HepG2 (cell line): ENCODE measurements at regions not wholly inside any gene's neighbourhood (a gene's known extent, or its start where the extent isn't known, plus 50 kb on each side); places are given as distances from the start of the nearest gene placed in this dataset.

Source experiments
- BHLHE40 ChIP-seq: IDR thresholded peaks from 2 replicates; pipeline ENCODE4 v1.6.1; 2011; ENCODE audit warnings: low read length, improper control_type of control experiment
- CBX5 ChIP-seq: sonication (generic); formaldehyde crosslinking; IDR thresholded peaks from 2 replicates; pipeline ENCODE4 v1.4.0; 2020; ENCODE audit warnings: missing genetic modification reagents, borderline replicate concordance
- CENPX ChIP-seq: sonication (generic); formaldehyde crosslinking; IDR thresholded peaks from 2 replicates; pipeline ENCODE4 v1.9.0; 2021; ENCODE audit warnings: mild to moderate bottlenecking, missing genetic modification reagents, moderate library complexity
- EZH2 ChIP-seq: conservative IDR thresholded peaks from 2 replicates; pipeline ENCODE4 v1.6.1; 2012; ENCODE audit warnings: mild to moderate bottlenecking, low read depth, low read length, moderate library complexity
- KDM5B ChIP-seq: sonication (generic); formaldehyde crosslinking; IDR thresholded peaks from 2 replicates; pipeline ENCODE4 v1.4.0; 2020; ENCODE audit warnings: missing genetic modification reagents, mild to moderate bottlenecking, borderline replicate concordance
- SNAPC2 ChIP-seq: sonication (generic); formaldehyde crosslinking; IDR thresholded peaks from 2 replicates; pipeline ENCODE4 v1.8.1; 2022; ENCODE audit warnings: mild to moderate bottlenecking, missing genetic modification reagents
- ZNF121 ChIP-seq: sonication (generic); formaldehyde crosslinking; IDR thresholded peaks from 2 replicates; pipeline ENCODE4 v1.5.0; 2020; ENCODE audit warnings: mild to moderate bottlenecking, missing genetic modification reagents
- ZNF260 ChIP-seq: sonication (generic); formaldehyde crosslinking; IDR thresholded peaks from 2 replicates; pipeline ENCODE4 v1.4.0; 2020; ENCODE audit warnings: missing genetic modification reagents, low read depth, mild to moderate bottlenecking, borderline replicate concordance
- ZNF652 ChIP-seq: IDR thresholded peaks from 2 replicates; pipeline ENCODE4 v1.6.1; 2016; ENCODE audit warnings: low read depth, borderline replicate concordance
- ZNF850 ChIP-seq: sonication (generic); formaldehyde crosslinking; conservative IDR thresholded peaks from 2 replicates; pipeline ENCODE4 v1.9.0; 2021; ENCODE audit warnings: mild to moderate bottlenecking, missing genetic modification reagents
- TF ChIP-seq, protein P1 (sequence below): sonication (generic); formaldehyde crosslinking; IDR thresholded peaks from 2 replicates; pipeline ENCODE4 v1.4.0; 2020; ENCODE audit warnings: missing genetic modification reagents, borderline replicate concordance

GRCh38 chr1:209059376-209059775, 524.1 kb upstream of the CAMK1G start:
- TF ChIP-seq ZNF850 (no peak), ZNF121 (CRISPR knock-in tag) (no peak), ZNF652 (CRISPR knock-in tag) (no peak), CENPX (CRISPR knock-in tag) (no peak), ZNF260 (CRISPR knock-in tag) (no peak), CBX5 (CRISPR knock-in tag) (no peak), BHLHE40 (no peak), SNAPC2 (CRISPR knock-in tag) (no peak), KDM5B (no peak), EZH2 (no peak)
- TF ChIP-seq, protein P1, sequence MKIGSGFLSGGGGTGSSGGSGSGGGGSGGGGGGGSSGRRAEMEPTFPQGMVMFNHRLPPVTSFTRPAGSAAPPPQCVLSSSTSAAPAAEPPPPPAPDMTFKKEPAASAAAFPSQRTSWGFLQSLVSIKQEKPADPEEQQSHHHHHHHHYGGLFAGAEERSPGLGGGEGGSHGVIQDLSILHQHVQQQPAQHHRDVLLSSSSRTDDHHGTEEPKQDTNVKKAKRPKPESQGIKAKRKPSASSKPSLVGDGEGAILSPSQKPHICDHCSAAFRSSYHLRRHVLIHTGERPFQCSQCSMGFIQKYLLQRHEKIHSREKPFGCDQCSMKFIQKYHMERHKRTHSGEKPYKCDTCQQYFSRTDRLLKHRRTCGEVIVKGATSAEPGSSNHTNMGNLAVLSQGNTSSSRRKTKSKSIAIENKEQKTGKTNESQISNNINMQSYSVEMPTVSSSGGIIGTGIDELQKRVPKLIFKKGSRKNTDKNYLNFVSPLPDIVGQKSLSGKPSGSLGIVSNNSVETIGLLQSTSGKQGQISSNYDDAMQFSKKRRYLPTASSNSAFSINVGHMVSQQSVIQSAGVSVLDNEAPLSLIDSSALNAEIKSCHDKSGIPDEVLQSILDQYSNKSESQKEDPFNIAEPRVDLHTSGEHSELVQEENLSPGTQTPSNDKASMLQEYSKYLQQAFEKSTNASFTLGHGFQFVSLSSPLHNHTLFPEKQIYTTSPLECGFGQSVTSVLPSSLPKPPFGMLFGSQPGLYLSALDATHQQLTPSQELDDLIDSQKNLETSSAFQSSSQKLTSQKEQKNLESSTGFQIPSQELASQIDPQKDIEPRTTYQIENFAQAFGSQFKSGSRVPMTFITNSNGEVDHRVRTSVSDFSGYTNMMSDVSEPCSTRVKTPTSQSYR (CRISPR knock-in tag), result no peak
